HEK293T (cell line): ENCODE measurements at regions not wholly inside any gene's neighbourhood (a gene's known extent, or its start where the extent isn't known, plus 50 kb on each side); places are given as distances from the start of the nearest gene placed in this dataset.
A peak's percentile ranks its signal among the peaks of the same experiment; 100 is the strongest.

Source experiments
- CTCF ChIA-PET: fragments of 350-600 bp; formaldehyde crosslinking; extraction: SDS; loops from one replicate; lab custom pipeline; 2021; ENCODE audit warnings: antibody characterized with exemption, inconsistent platforms; lab: Yijun Ruan, JAX
- POLR2A ChIA-PET: fragments of 350-600 bp; formaldehyde crosslinking; extraction: SDS; loops from one replicate; lab custom pipeline; 2020; ENCODE audit warnings: antibody characterized with exemption, inconsistent platforms; lab: Yijun Ruan, JAX
- DNase-seq: peaks from one replicate; pipeline ENCODE4 v3.0.0; 2012; ENCODE audit warnings: mixed read lengths; ENCODE audit errors: extremely low spot score
- ARNT ChIP-seq: fragments of 450-650 bp; IDR thresholded peaks from 2 replicates; pipeline ENCODE4 v1.6.1; 2017; ENCODE audit warnings: mild to moderate bottlenecking
- BHLHE40 ChIP-seq: fragments of 450-650 bp; IDR thresholded peaks from 2 replicates; pipeline ENCODE4 v1.6.1; 2016; ENCODE audit warnings: mild to moderate bottlenecking, moderate library complexity, borderline replicate concordance
- CTBP1 ChIP-seq: fragments of 450-650 bp; IDR thresholded peaks from 2 replicates; pipeline ENCODE4 v1.6.1; 2016; ENCODE audit warnings: borderline replicate concordance
- ELF4 ChIP-seq: fragments of 450-650 bp; IDR thresholded peaks from 2 replicates; pipeline ENCODE4 v1.6.1; 2017; ENCODE audit warnings: antibody characterized with exemption
- FOXA1 ChIP-seq: fragments of 450-650 bp; IDR thresholded peaks from 2 replicates; pipeline ENCODE4 v1.6.1; 2016; ENCODE audit warnings: mild to moderate bottlenecking
- FOXK2 ChIP-seq: fragments of 450-650 bp; IDR thresholded peaks from 2 replicates; pipeline ENCODE4 v1.6.1; 2016; ENCODE audit warnings: mild to moderate bottlenecking
- FOXM1 ChIP-seq: fragments of 450-650 bp; IDR thresholded peaks from 2 replicates; pipeline ENCODE4 v1.6.1; 2017; ENCODE audit warnings: mild to moderate bottlenecking, borderline replicate concordance
- HDGF ChIP-seq: fragments of 450-650 bp; IDR thresholded peaks from 2 replicates; pipeline ENCODE4 v1.6.1; 2017; ENCODE audit warnings: antibody characterized with exemption, borderline replicate concordance
- L3MBTL2 ChIP-seq: fragments of 450-650 bp; conservative IDR thresholded peaks from 2 replicates; pipeline ENCODE4 v1.6.1; 2016; ENCODE audit warnings: mild to moderate bottlenecking
- LEF1 ChIP-seq: fragments of 450-650 bp; IDR thresholded peaks from 2 replicates; pipeline ENCODE4 v1.6.1; 2017; ENCODE audit warnings: mild to moderate bottlenecking, borderline replicate concordance
- NFRKB ChIP-seq: fragments of 450-650 bp; IDR thresholded peaks from 2 replicates; pipeline ENCODE4 v1.6.1; 2016; ENCODE audit warnings: mild to moderate bottlenecking, moderate library complexity
- SP1 ChIP-seq: fragments of 450-650 bp; IDR thresholded peaks from 2 replicates; pipeline ENCODE4 v1.6.1; 2017
- SUZ12 ChIP-seq: fragments of 450-650 bp; IDR thresholded peaks from 2 replicates; pipeline ENCODE4 v1.6.1; 2016; ENCODE audit warnings: mild to moderate bottlenecking
- TARDBP ChIP-seq: fragments of 450-650 bp; IDR thresholded peaks from 2 replicates; pipeline ENCODE4 v1.6.1; 2016
- ZNF384 ChIP-seq: fragments of 450-650 bp; IDR thresholded peaks from 2 replicates; pipeline ENCODE4 v1.6.1; 2016
- TF ChIP-seq, protein P1 (sequence below): fragments of 450-650 bp; IDR thresholded peaks from 2 replicates; pipeline ENCODE4 v1.6.1; 2016

DNA sequence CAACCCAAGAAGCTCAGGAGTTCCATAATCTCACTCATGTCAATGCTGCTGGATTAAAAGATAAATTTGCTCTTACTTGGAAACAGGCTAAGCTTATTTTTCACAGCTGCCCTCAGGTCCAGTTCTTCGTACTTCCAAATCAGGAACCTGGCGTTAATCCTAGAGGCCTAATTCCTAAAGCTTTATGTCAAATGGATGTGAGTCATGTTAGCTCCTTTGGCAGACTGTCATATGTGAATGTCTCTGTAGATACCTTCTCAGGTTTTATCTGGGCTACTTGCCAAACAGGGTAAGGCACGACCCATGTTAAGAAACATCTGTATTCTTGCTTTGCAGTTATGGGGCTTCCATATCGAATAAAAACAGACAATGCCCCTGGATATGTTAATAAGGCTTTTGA is 504.6 kb downstream of the ALG10 start:
- TF ChIP-seq LEF1: no peak
- TF ChIP-seq ELF4: no peak
- no peak for TF ChIP-seq ARNT
- TF ChIP-seq FOXK2: no peak
- TF ChIP-seq, protein P1, sequence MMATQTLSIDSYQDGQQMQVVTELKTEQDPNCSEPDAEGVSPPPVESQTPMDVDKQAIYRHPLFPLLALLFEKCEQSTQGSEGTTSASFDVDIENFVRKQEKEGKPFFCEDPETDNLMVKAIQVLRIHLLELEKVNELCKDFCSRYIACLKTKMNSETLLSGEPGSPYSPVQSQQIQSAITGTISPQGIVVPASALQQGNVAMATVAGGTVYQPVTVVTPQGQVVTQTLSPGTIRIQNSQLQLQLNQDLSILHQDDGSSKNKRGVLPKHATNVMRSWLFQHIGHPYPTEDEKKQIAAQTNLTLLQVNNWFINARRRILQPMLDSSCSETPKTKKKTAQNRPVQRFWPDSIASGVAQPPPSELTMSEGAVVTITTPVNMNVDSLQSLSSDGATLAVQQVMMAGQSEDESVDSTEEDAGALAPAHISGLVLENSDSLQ: no peak
- TF ChIP-seq BHLHE40: no peak
- TF ChIP-seq FOXA1: no peak
- TF ChIP-seq CTBP1: no peak
- TF ChIP-seq FOXM1: no peak
- TF ChIP-seq HDGF: no peak
- no peak for TF ChIP-seq SP1
- TF ChIP-seq NFRKB: no peak
- no peak for TF ChIP-seq L3MBTL2
- no peak for TF ChIP-seq ZNF384
- no peak for TF ChIP-seq SUZ12
- no peak for TF ChIP-seq TARDBP
- DNase-seq: no peak
- ChIA-PET POLR2A (no interaction called here), CTCF (no interaction called here)

DNA sequence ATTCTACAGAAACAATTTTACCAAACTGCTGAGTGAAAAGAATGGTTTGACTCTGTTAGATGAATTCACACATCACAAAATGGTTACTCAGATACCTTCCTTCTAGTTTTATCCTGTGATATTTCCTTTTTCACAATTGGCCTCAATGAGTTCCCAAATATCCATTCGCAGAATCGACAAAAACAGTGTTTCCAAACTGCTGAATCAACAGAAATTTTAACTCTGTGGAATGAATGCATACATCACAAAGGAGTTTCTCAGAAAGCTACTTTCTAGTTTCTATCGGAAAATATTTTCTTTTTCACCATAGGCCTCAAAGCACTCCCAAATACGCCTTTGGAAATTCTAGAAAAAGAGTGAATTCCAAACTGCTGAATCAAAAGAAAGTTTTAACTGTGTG is 525.0 kb downstream of the ALG10 start:
- TF ChIP-seq FOXK2 (no peak), NFRKB (no peak), ZNF384 (no peak), ARNT (no peak), SP1 (no peak), HDGF (no peak), LEF1 (no peak), FOXM1 (no peak), ELF4 (no peak), CTBP1 (no peak), FOXA1 (no peak), SUZ12 (no peak), BHLHE40 (no peak), TARDBP (no peak)
- TF ChIP-seq, protein P1: no peak
- CTCF ChIA-PET: no interaction called here
- no peak for DNase-seq
- POLR2A ChIA-PET: no interaction called here

DNA sequence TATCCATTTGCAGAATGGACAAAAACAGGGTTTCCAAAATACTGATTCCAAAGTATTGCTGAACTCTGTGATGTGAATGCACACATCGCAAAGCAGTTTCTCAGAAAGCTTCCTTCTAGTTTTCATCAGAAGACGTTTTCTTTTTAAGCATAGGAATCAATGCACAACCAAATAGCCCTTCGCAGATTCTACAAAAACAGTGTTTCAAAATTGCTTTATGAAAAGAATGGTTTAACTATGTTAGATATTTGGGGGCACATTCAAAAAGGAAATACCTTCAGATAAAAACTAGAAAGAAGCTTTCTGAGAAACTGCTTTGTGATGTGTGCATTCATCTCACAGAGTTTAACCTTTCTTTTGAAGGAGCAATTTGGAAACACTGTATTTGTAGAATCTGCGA is 569.7 kb downstream of the ALG10 start:
- DNase-seq: no peak
- CTCF ChIA-PET: no interaction called here
- no peak for TF ChIP-seq BHLHE40
- TF ChIP-seq SP1: no peak
- TF ChIP-seq ZNF384: no peak
- TF ChIP-seq HDGF: no peak
- no peak for TF ChIP-seq SUZ12
- TF ChIP-seq FOXA1: no peak
- TF ChIP-seq TARDBP: no peak
- TF ChIP-seq FOXM1: no peak
- TF ChIP-seq ARNT: no peak
- TF ChIP-seq, protein P1: no peak
- no peak for TF ChIP-seq L3MBTL2
- no peak for TF ChIP-seq LEF1
- TF ChIP-seq ELF4: no peak
- no peak for TF ChIP-seq CTBP1

DNA sequence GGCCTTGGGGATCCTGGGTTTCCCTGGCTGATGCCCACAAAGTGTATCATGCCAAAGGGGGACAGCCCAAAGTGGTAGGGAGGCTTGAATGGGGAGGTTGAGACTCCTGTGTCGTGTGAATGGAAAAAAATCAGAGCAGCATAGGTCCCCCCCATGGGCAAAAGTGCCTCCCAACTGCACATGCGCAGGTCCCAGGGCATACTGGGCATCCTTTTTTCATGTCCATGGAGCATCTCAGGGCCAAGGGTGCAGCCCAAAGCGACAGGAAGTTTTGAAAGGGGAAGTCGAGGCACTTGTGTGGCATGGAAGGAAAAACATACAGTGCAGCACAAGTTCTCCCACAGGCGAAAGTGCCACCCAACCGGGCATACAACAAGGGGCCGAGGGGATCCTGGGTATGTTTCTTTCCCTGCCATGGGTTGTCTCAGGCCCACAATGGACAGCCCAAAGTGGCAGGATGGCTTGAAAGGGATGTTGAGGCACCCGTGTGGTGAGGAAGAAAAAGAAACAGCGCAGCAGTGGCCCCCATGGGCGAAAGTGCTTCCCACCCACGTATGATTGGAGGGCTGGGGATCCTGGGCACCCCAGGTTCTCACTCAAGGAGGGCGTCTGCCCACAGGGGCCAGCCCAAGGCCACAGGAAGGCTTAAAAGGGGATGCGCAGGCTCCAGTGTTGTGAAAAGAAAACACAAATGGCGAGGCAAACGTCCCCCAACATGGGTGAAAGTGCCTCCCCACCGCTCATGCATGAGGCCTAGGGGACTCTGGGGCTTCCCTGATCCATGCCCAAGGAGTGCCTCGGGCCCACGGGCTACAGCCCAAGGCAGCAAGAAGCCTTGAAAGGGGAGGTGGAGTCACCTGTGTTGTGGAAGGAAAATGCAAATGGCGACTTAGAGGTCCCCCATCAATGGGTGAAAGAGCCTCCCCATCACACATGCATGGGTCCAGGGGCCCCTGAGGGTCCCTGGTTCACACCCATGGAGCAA is 573.7 kb downstream of the ALG10 start:
- no peak for TF ChIP-seq LEF1
- no peak for TF ChIP-seq ZNF384
- TF ChIP-seq HDGF: no peak
- no peak for TF ChIP-seq ELF4
- no peak for TF ChIP-seq FOXM1
- TF ChIP-seq NFRKB: no peak
- no peak for TF ChIP-seq BHLHE40
- TF ChIP-seq L3MBTL2: no peak
- TF ChIP-seq CTBP1: no peak
- no peak for TF ChIP-seq FOXA1
- no peak for TF ChIP-seq TARDBP
- no peak for TF ChIP-seq ARNT
- TF ChIP-seq FOXK2: no peak
- TF ChIP-seq SUZ12: no peak
- TF ChIP-seq SP1: no peak
- TF ChIP-seq, protein P1: no peak
- DNase-seq: peak; percentile 1
- POLR2A ChIA-PET: no interaction called here
- CTCF ChIA-PET: no interaction called here

More for the DNA sequence above, 569.7 kb downstream of the ALG10 start:
- POLR2A ChIA-PET: no interaction called here
